ENCODE measurements at regions not wholly inside any gene's neighbourhood (a gene's known extent, or its start where the extent isn't known, plus 50 kb on each side); places are given as distances from the start of the nearest gene placed in this dataset.

DNA sequence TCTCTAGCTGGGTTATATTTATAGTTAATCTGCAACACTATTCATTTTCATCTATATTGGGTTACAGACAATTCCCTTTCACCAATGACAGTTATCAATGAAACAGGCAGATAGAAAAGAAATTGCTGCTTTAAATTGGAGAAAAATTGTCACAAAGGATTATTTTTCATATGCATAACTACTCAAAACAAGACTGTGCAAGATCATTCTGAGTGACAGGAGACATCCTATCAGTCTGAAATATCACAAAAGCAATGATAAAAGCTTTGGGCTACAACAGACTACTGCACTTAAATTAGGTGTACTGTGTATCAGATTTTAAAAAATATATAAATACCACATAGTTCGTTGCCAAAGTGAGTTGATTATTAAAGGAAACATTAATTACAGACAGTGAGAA is 722.6 kb downstream of the ARAP2 start:
- TF ChIP-seq, protein P1, sequence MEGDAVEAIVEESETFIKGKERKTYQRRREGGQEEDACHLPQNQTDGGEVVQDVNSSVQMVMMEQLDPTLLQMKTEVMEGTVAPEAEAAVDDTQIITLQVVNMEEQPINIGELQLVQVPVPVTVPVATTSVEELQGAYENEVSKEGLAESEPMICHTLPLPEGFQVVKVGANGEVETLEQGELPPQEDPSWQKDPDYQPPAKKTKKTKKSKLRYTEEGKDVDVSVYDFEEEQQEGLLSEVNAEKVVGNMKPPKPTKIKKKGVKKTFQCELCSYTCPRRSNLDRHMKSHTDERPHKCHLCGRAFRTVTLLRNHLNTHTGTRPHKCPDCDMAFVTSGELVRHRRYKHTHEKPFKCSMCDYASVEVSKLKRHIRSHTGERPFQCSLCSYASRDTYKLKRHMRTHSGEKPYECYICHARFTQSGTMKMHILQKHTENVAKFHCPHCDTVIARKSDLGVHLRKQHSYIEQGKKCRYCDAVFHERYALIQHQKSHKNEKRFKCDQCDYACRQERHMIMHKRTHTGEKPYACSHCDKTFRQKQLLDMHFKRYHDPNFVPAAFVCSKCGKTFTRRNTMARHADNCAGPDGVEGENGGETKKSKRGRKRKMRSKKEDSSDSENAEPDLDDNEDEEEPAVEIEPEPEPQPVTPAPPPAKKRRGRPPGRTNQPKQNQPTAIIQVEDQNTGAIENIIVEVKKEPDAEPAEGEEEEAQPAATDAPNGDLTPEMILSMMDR (IDR thresholded peaks at IDR 0.05 in 2 of 3, conservative IDR thresholded peaks at IDR 0.05 in 1 of 3; ENCODE audit: borderline replicate concordance in 1 of 3, insufficient read depth in 1 of 3, low read depth in 2 of 3, low read length in 2 of 3) = no peak
- TF ChIP-seq, protein P2, sequence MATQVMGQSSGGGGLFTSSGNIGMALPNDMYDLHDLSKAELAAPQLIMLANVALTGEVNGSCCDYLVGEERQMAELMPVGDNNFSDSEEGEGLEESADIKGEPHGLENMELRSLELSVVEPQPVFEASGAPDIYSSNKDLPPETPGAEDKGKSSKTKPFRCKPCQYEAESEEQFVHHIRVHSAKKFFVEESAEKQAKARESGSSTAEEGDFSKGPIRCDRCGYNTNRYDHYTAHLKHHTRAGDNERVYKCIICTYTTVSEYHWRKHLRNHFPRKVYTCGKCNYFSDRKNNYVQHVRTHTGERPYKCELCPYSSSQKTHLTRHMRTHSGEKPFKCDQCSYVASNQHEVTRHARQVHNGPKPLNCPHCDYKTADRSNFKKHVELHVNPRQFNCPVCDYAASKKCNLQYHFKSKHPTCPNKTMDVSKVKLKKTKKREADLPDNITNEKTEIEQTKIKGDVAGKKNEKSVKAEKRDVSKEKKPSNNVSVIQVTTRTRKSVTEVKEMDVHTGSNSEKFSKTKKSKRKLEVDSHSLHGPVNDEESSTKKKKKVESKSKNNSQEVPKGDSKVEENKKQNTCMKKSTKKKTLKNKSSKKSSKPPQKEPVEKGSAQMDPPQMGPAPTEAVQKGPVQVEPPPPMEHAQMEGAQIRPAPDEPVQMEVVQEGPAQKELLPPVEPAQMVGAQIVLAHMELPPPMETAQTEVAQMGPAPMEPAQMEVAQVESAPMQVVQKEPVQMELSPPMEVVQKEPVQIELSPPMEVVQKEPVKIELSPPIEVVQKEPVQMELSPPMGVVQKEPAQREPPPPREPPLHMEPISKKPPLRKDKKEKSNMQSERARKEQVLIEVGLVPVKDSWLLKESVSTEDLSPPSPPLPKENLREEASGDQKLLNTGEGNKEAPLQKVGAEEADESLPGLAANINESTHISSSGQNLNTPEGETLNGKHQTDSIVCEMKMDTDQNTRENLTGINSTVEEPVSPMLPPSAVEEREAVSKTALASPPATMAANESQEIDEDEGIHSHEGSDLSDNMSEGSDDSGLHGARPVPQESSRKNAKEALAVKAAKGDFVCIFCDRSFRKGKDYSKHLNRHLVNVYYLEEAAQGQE (IDR thresholded peaks at IDR 0.05; ENCODE audit: low read depth) = no peak
- TF ChIP-seq POLR2A (IDR thresholded peaks at IDR 0.05; ENCODE audit: borderline replicate concordance, extremely low read depth, insufficient read depth, insufficient read length) (no peak), POLR2AphosphoS5 (IDR thresholded peaks at IDR 0.05; ENCODE audit: low read depth, low read length) (no peak), CEBPB (IDR thresholded peaks at IDR 0.05; ENCODE audit: low read depth) (no peak), RAD21 (IDR thresholded peaks at IDR 0.05; ENCODE audit: low read depth) (no peak), TCF7L2 (IDR thresholded peaks at IDR 0.05; ENCODE audit: borderline replicate concordance, extremely low read depth, insufficient read depth, insufficient read length) (no peak), SP1 (IDR thresholded peaks at IDR 0.05; ENCODE audit: low read depth) (no peak), FOSL1 (IDR thresholded peaks at IDR 0.05; ENCODE audit: low read depth) (no peak), SIN3A (IDR thresholded peaks at IDR 0.05; ENCODE audit: low read depth) (no peak)
- TF ChIP-seq, protein P3, sequence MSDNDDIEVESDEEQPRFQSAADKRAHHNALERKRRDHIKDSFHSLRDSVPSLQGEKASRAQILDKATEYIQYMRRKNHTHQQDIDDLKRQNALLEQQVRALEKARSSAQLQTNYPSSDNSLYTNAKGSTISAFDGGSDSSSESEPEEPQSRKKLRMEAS (IDR thresholded peaks at IDR 0.05) = no peak
- TF ChIP-seq, protein P4, sequence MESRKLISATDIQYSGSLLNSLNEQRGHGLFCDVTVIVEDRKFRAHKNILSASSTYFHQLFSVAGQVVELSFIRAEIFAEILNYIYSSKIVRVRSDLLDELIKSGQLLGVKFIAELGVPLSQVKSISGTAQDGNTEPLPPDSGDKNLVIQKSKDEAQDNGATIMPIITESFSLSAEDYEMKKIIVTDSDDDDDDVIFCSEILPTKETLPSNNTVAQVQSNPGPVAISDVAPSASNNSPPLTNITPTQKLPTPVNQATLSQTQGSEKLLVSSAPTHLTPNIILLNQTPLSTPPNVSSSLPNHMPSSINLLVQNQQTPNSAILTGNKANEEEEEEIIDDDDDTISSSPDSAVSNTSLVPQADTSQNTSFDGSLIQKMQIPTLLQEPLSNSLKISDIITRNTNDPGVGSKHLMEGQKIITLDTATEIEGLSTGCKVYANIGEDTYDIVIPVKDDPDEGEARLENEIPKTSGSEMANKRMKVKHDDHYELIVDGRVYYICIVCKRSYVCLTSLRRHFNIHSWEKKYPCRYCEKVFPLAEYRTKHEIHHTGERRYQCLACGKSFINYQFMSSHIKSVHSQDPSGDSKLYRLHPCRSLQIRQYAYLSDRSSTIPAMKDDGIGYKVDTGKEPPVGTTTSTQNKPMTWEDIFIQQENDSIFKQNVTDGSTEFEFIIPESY (IDR thresholded peaks at IDR 0.05; ENCODE audit: extremely low read depth, insufficient replicate concordance, low read length) = no peak

All from HCT116 (cell line).